Erythroblast (primary cell): ENCODE measurements at regions not wholly inside any gene's neighbourhood (a gene's known extent, or its start where the extent isn't known, plus 50 kb on each side); places are given as distances from the start of the nearest gene placed in this dataset.

Experiments used
- GATA1 ChIP-seq: IDR thresholded peaks from 2 replicates; pipeline ENCODE4 v1.6.1; 2011; ENCODE audit warnings: low read depth, mild to moderate bottlenecking, control low read depth, low read length, moderate library complexity
- POLR2A ChIP-seq: IDR thresholded peaks from 2 replicates; pipeline ENCODE4 v1.6.1; 2011; ENCODE audit warnings: mild to moderate bottlenecking, low read length

GRCh38 chr6:21357262-21357661, 236.3 kb upstream of the SOX4 start:
- no peak for TF ChIP-seq POLR2A
- TF ChIP-seq GATA1, result no peak
